ENCODE measurements at regions not wholly inside any gene's neighbourhood (a gene's known extent, or its start where the extent isn't known, plus 50 kb on each side); places are given as distances from the start of the nearest gene placed in this dataset.

DNA sequence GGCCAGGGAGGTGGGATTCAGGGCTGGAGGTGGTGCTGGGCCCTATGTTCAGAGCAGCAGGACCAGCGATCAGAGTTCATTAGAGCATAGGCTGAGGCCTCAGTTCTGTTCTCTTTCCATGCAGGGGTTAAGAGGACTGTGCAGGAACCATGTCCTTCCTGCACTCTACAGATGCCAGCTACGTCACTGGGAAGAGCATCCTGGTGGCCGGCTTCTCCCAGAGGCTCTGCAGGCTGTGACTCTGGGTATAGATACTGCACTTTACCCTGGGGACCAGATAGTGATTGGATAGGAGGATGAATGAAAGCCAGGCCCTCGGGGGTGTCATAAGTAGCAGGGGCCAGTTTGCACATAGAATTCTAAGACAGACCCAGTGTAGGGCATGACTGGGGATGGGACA, 92.6 kb downstream of the DHRS2 start:
- H3K79me2 ChIP-seq (ENCODE audit: control insufficient read depth, insufficient read depth, low read length) = no peaks in the 10 kb centered on the region
- H3K4me2 ChIP-seq (ENCODE audit: control insufficient read depth, extremely low read depth, insufficient read depth, low read depth, low read length) = no peak overlapping the region
- H3K27me3 ChIP-seq (ENCODE audit: control insufficient read depth, extremely low read depth, insufficient read depth, low read length) = no peaks in the 10 kb centered on the region
- H3K9ac ChIP-seq (ENCODE audit: control insufficient read depth, extremely low read depth, insufficient read depth, low read length) = no peak overlapping the region
- no peak overlapping the region for H3K4me3 ChIP-seq (ENCODE audit: control insufficient read depth in 2 of 3, extremely low read depth in 1 of 3, insufficient read depth in 2 of 3, low read depth in 1 of 3, low read length in 3 of 3)
- no peak overlapping the region for H2AFZ ChIP-seq (ENCODE audit: control insufficient read depth, low read length)
- peaks cover 4% of the 10 kb centered on the region for H3K4me1 ChIP-seq (ENCODE audit: control insufficient read depth, extremely low read depth, insufficient read depth, low read length)
- DNase-seq (ENCODE audit: low read depth, low spot score) = no peak
- H3K9me3 ChIP-seq (ENCODE audit: control insufficient read depth, low read depth, low read length) = no peaks in the 10 kb centered on the region
- H3K27ac ChIP-seq (ENCODE audit: control insufficient read depth, insufficient read depth, low read length) = no peak overlapping the region
- no peak for FAIRE-seq
- TF ChIP-seq, protein P1, sequence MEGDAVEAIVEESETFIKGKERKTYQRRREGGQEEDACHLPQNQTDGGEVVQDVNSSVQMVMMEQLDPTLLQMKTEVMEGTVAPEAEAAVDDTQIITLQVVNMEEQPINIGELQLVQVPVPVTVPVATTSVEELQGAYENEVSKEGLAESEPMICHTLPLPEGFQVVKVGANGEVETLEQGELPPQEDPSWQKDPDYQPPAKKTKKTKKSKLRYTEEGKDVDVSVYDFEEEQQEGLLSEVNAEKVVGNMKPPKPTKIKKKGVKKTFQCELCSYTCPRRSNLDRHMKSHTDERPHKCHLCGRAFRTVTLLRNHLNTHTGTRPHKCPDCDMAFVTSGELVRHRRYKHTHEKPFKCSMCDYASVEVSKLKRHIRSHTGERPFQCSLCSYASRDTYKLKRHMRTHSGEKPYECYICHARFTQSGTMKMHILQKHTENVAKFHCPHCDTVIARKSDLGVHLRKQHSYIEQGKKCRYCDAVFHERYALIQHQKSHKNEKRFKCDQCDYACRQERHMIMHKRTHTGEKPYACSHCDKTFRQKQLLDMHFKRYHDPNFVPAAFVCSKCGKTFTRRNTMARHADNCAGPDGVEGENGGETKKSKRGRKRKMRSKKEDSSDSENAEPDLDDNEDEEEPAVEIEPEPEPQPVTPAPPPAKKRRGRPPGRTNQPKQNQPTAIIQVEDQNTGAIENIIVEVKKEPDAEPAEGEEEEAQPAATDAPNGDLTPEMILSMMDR (optimal IDR thresholded peaks at IDR 0.05 in 1 of 3, IDR thresholded peaks at IDR 0.05 in 1 of 3, conservative IDR thresholded peaks at IDR 0.05 in 1 of 3; ENCODE audit: extremely low read depth in 1 of 3, insufficient read depth in 2 of 3, low read length in 3 of 3) = no peak
- no peak for TF ChIP-seq EZH2 (IDR thresholded peaks at IDR 0.05; ENCODE audit: low read length)
- no peaks in the 10 kb centered on the region for H3K9me1 ChIP-seq (ENCODE audit: control insufficient read depth, extremely low read depth, insufficient read depth, low read length)
- H4K20me1 ChIP-seq (ENCODE audit: control insufficient read depth, extremely low read depth, insufficient read depth, low read length) = no peaks in the 10 kb centered on the region
- dilution Hi-C loops (cut with MboI; ENCODE audit: extremely low pct_ligation_motif_present, low sequenced_read_pairs) = no loop called here
- H3K36me3 ChIP-seq (ENCODE audit: control insufficient read depth in 2 of 2, extremely low read depth in 1 of 2, insufficient read depth in 2 of 2, low read length in 2 of 2) = no peaks in the 10 kb centered on the region

DNA sequence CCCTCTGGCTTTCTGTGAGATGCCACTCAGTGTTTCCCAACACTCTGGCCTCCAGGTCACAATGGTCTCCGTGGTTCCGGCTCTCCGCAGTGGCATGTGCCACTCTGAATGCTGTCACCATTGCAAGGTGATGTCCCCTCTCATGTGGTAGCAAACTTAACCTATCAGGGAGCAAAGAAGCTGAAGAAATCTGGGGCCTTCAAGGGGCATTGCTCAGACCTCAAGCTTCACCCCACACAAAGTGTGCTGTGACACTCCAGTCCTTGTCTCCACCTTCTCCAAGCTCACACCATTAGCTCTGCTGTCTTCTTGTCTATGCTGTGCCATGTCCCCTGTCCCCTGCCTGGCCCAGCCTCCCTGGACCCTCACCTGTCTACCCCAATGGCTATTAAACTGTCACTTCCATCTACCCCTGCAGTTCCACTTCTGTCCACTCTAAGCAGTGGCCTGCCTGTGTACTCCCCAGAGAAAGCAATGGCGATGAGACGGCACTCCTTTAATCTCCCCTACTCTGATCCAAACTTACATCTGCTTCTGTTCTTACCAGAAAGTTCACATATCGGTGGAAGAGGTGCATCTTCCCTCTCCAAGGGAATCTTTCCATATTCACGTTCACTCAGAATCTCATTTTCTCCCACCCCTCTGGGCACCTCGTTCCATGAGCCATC, 93.7 kb downstream of the DHRS2 start:
- Histone ChIP-seq H4K20me1 (ENCODE audit: control insufficient read depth, extremely low read depth, insufficient read depth, low read length) (no peaks in the 10 kb centered on the region), H3K36me3 (ENCODE audit: control insufficient read depth in 2 of 2, extremely low read depth in 1 of 2, insufficient read depth in 2 of 2, low read length in 2 of 2) (no peaks in the 10 kb centered on the region), H3K4me3 (ENCODE audit: control insufficient read depth in 2 of 3, extremely low read depth in 1 of 3, insufficient read depth in 2 of 3, low read depth in 1 of 3, low read length in 3 of 3) (no peak overlapping the region), H3K27me3 (ENCODE audit: control insufficient read depth, extremely low read depth, insufficient read depth, low read length) (no peaks in the 10 kb centered on the region), H3K9ac (ENCODE audit: control insufficient read depth, extremely low read depth, insufficient read depth, low read length) (no peak overlapping the region), H3K4me1 (ENCODE audit: control insufficient read depth, extremely low read depth, insufficient read depth, low read length) (no peaks in the 10 kb centered on the region), H3K9me3 (ENCODE audit: control insufficient read depth, low read depth, low read length) (no peaks in the 10 kb centered on the region), H3K9me1 (ENCODE audit: control insufficient read depth, extremely low read depth, insufficient read depth, low read length) (no peaks in the 10 kb centered on the region), H3K27ac (ENCODE audit: control insufficient read depth, insufficient read depth, low read length) (no peak overlapping the region), H2AFZ (ENCODE audit: control insufficient read depth, low read length) (no peak overlapping the region), H3K4me2 (ENCODE audit: control insufficient read depth, extremely low read depth, insufficient read depth, low read depth, low read length) (no peak overlapping the region), H3K79me2 (ENCODE audit: control insufficient read depth, insufficient read depth, low read length) (no peaks in the 10 kb centered on the region)
- DNase-seq (ENCODE audit: low read depth, low spot score) (no peak), FAIRE-seq (no peak)
- TF ChIP-seq EZH2 (IDR thresholded peaks at IDR 0.05; ENCODE audit: low read length) = no peak
- TF ChIP-seq, protein P1 (optimal IDR thresholded peaks at IDR 0.05 in 1 of 3, IDR thresholded peaks at IDR 0.05 in 1 of 3, conservative IDR thresholded peaks at IDR 0.05 in 1 of 3; ENCODE audit: extremely low read depth in 1 of 3, insufficient read depth in 2 of 3, low read length in 3 of 3) = peak in 1 of 3 experiments; percentile 31
- dilution Hi-C loops (cut with MboI; ENCODE audit: extremely low pct_ligation_motif_present, low sequenced_read_pairs) = no loop called here
